Calu3 (cell line): ENCODE measurements at regions not wholly inside any gene's neighbourhood (a gene's known extent, or its start where the extent isn't known, plus 50 kb on each side); places are given as distances from the start of the nearest gene placed in this dataset.

Experiments
- BruUV-seq: library from RNA; stranded (reverse); fragments of 400-500 nt; replicated peaks from 2 replicates; lab custom pipeline; 2021; lab: Mats Ljungman, UMichigan
- CTCF ChIA-PET: fragments of 300-600 bp; sonication (Branson Sonifier 250); formaldehyde crosslinking; loops from one replicate; lab custom pipeline; 2022; ENCODE audit warnings: antibody characterized with exemption; lab: Charles Lee
- DNase-seq: peaks from one replicate; pipeline ENCODE4 v3.0.0; 2022
- H3K27ac Mint-ChIP-seq: one replicate; pipeline ENCODE4 v1.8.0; 2022; ENCODE audit warnings: mixed read lengths; ENCODE audit not compliant: unreplicated experiment
- H3K27me3 Mint-ChIP-seq: one replicate; pipeline ENCODE4 v1.8.0; 2022; ENCODE audit warnings: mixed read lengths; ENCODE audit not compliant: unreplicated experiment
- H3K36me3 Mint-ChIP-seq: one replicate; pipeline ENCODE4 v1.8.0; 2022; ENCODE audit warnings: mild to moderate bottlenecking, moderate library complexity, mixed read lengths; ENCODE audit not compliant: insufficient read depth, unreplicated experiment
- H3K4me1 Mint-ChIP-seq: one replicate; pipeline ENCODE4 v1.8.0; 2022; ENCODE audit warnings: mild to moderate bottlenecking, low read depth, mixed read lengths; ENCODE audit not compliant: unreplicated experiment
- H3K4me3 Mint-ChIP-seq: one replicate; pipeline ENCODE4 v1.8.0; 2022; ENCODE audit warnings: mild to moderate bottlenecking, low read depth, moderate library complexity, mixed read lengths; ENCODE audit not compliant: unreplicated experiment
- H3K9me3 Mint-ChIP-seq: one replicate; pipeline ENCODE4 v1.8.0; 2022; ENCODE audit warnings: low read depth, mixed read lengths; ENCODE audit not compliant: unreplicated experiment
- intact Hi-C: fragments of 100-400 bp; cut with micrococcal nuclease; formaldehyde crosslinking; loops from one replicate; pipeline ENCODE4 v1.10.0; 2022; ENCODE audit not compliant: unreplicated experiment
- TF ChIP-seq, protein P1 (sequence below): fragments of 200-600 bp; IDR thresholded peaks from one replicate; pipeline ENCODE4 v1.8.0; 2022; ENCODE audit warnings: antibody characterized with exemption; ENCODE audit not compliant: unreplicated experiment

DNA sequence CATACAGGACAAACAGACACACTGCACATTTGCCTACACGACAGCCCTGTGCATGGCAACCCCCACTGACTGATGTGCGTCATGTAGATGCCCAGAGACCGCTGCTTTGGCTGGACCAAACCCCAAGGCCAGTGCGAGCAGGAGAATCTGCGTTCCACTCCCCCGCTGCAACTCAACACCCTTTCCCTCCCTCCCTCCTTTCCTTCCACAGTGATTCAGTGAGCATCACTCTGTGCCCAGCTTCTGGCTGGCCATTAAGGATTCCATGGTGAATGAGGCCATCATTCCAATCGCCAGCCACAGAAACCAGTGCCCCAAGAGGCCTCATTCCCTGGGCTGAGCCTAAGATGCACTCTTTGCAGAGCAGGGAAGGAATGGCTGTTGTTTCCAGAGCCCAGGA, 61.6 kb downstream of the GSX1 start:
- no peak overlapping the region for H3K27ac Mint-ChIP-seq
- CTCF ChIA-PET, result no interaction called here
- no TSS peak for BruUV-seq
- no peak for DNase-seq
- TF ChIP-seq, protein P1, sequence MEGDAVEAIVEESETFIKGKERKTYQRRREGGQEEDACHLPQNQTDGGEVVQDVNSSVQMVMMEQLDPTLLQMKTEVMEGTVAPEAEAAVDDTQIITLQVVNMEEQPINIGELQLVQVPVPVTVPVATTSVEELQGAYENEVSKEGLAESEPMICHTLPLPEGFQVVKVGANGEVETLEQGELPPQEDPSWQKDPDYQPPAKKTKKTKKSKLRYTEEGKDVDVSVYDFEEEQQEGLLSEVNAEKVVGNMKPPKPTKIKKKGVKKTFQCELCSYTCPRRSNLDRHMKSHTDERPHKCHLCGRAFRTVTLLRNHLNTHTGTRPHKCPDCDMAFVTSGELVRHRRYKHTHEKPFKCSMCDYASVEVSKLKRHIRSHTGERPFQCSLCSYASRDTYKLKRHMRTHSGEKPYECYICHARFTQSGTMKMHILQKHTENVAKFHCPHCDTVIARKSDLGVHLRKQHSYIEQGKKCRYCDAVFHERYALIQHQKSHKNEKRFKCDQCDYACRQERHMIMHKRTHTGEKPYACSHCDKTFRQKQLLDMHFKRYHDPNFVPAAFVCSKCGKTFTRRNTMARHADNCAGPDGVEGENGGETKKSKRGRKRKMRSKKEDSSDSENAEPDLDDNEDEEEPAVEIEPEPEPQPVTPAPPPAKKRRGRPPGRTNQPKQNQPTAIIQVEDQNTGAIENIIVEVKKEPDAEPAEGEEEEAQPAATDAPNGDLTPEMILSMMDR, result no peak
- H3K9me3 Mint-ChIP-seq, result no peaks in the 10 kb centered on the region
- H3K27me3 Mint-ChIP-seq, result no peaks in the 10 kb centered on the region
- H3K4me3 Mint-ChIP-seq, result no peak overlapping the region
- no peaks in the 10 kb centered on the region for H3K4me1 Mint-ChIP-seq
- intact Hi-C loops, result no loop called here
- no peaks in the 10 kb centered on the region for H3K36me3 Mint-ChIP-seq

DNA sequence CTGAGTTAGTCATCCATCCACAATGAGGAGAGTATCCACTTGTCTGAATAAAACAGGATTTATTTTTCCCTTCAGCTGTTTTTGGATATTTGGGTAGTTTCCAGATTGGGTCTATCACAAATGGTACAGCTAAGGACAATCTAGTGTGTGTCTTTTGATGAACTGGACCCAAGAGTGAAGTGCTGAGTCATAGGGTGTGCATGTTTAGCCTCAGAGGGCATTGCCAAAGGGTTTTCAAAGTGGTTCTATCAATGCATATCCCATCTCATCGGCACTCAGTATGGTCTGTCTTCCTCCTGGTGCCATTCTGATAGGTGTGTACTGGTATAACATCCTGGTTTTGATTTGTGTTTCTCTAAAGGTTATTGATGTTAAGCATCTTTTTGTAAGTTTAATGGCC, 62.3 kb downstream of the GSX1 start:
- intact Hi-C loops, result no loop called here
- TF ChIP-seq, protein P1, result no peak
- H3K27ac Mint-ChIP-seq, result no peak overlapping the region
- DNase-seq, result no peak
- H3K4me1 Mint-ChIP-seq, result no peaks in the 10 kb centered on the region
- BruUV-seq, result no TSS peak
- H3K36me3 Mint-ChIP-seq, result no peaks in the 10 kb centered on the region
- H3K9me3 Mint-ChIP-seq, result no peaks in the 10 kb centered on the region
- CTCF ChIA-PET, result no interaction called here
- no peaks in the 10 kb centered on the region for H3K27me3 Mint-ChIP-seq
- H3K4me3 Mint-ChIP-seq, result no peak overlapping the region

DNA sequence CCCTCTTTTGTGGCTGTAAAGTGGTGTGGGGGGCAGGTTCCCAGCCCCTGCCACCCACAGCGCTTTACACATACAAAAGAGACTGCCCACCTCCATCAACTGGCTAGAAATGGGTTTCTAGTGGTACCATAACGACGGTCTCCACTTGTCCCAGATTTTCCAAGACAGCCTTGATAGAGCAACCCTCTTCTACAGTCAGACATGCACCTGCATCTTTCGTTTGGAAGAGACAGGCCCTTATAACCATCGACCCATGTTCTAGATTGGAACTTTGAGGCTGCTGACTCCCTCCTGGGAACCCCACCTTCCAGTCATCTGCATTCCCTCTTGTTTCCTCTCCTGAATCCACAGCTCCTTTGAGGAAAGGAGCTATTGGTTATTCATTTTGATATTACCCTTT, 63.1 kb downstream of the GSX1 start:
- H3K4me1 Mint-ChIP-seq, result no peaks in the 10 kb centered on the region
- H3K36me3 Mint-ChIP-seq, result no peaks in the 10 kb centered on the region
- TF ChIP-seq, protein P1, result no peak
- BruUV-seq, result no TSS peak
- intact Hi-C loops, result no loop called here
- no peak overlapping the region for H3K27ac Mint-ChIP-seq
- no peaks in the 10 kb centered on the region for H3K27me3 Mint-ChIP-seq
- no peaks in the 10 kb centered on the region for H3K9me3 Mint-ChIP-seq
- DNase-seq, result no peak
- H3K4me3 Mint-ChIP-seq, result no peak overlapping the region
- CTCF ChIA-PET, result interaction anchor here (1.0 kb wide), 1 partner anchor 14 kb away, joined by 3 read pairs; no protein-coding TSS in a partner anchor

DNA sequence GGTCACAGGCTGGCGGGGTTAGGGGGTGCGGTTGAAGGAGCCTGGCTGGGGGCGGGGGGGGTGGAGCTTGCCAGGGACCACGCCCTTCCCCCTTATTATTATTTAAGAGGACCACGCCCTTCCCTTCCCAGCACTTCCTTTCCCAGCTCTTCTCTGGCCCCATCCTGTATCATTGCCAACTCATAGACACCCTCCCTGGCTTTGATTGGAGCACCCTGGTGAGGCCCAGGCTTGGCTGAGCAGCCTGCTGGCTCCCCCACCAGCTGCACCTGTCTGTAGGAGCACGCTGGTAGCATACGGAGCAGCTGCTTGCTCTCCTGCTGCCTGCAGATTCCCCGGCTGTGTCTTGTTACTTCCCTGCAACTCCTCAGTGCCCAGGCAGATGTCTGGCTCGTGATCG, 62.5 kb upstream of the PDX1 start:
- no TSS peak for BruUV-seq
- H3K4me3 Mint-ChIP-seq, result no peak overlapping the region

More for the DNA sequence above, 62.5 kb upstream of the PDX1 start:
- Mint-ChIP-seq H3K27me3 (no peaks in the 10 kb centered on the region), H3K9me3 (no peaks in the 10 kb centered on the region), H3K27ac (no peak overlapping the region), H3K36me3 (no peaks in the 10 kb centered on the region), H3K4me1 (no peaks in the 10 kb centered on the region)
- CTCF ChIA-PET, result no interaction called here
- intact Hi-C loops, result no loop called here
- DNase-seq, result no peak
- TF ChIP-seq, protein P1, result no peak
